ENCODE measurements at regions not wholly inside any gene's neighbourhood (a gene's known extent, or its start where the extent isn't known, plus 50 kb on each side); places are given as distances from the start of the nearest gene placed in this dataset.

GRCh38 chr14:53384073-53384472 lies 230.9 kb upstream of the DDHD1 start:
- Histone ChIP-seq H3K36me3 (ENCODE audit: control insufficient read depth, insufficient read depth, low read length) (no peaks in the 10 kb centered on the region), H3K9me3 (ENCODE audit: control insufficient read depth, insufficient read depth, low read depth, low read length) (no peaks in the 10 kb centered on the region), H3K27ac (ENCODE audit: insufficient read depth, low read length) (no peak overlapping the region), H3K9ac (ENCODE audit: insufficient read depth, low read length) (no peak overlapping the region), H3K4me1 (ENCODE audit: control insufficient read depth, extremely low read depth, insufficient read depth, low read length) (no peaks in the 10 kb centered on the region), H3K4me2 (ENCODE audit: extremely low read depth, insufficient read depth, low read length) (no peak overlapping the region), H4K20me1 (ENCODE audit: control insufficient read depth, extremely low read depth, insufficient read depth, low read length) (no peaks in the 10 kb centered on the region), H2AFZ (ENCODE audit: low read length) (no peak overlapping the region), H3K79me2 (ENCODE audit: control insufficient read depth, insufficient read depth, low read length) (no peaks in the 10 kb centered on the region), H3K27me3 (ENCODE audit: control insufficient read depth, insufficient read depth, low read length) (no peaks in the 10 kb centered on the region), H3K4me3 (replicated peaks in 1 of 4; ENCODE audit: control extremely low read depth in 1 of 4, insufficient read depth in 1 of 4, low read depth in 3 of 4, low read length in 4 of 4) (no peak overlapping the region)
- DNase-seq (ENCODE audit: low read depth in 2 of 2), result no peak
- TF ChIP-seq EZH2 (IDR thresholded peaks at IDR 0.05; ENCODE audit: low read length, missing control alignments) (no peak), CTCF (conservative IDR thresholded peaks at IDR 0.05 in 1 of 2, IDR thresholded peaks at IDR 0.05 in 1 of 2; ENCODE audit: low read depth in 1 of 2, low read length in 2 of 2) (no peak)

GRCh38 chr14:53381895-53382294 lies 228.8 kb upstream of the DDHD1 start:
- no peak overlapping the region for H3K9ac ChIP-seq (ENCODE audit: insufficient read depth, low read length)
- TF ChIP-seq EZH2 (IDR thresholded peaks at IDR 0.05; ENCODE audit: low read length, missing control alignments) (no peak), CTCF (conservative IDR thresholded peaks at IDR 0.05 in 1 of 2, IDR thresholded peaks at IDR 0.05 in 1 of 2; ENCODE audit: low read depth in 1 of 2, low read length in 2 of 2) (no peak)
- H3K4me3 ChIP-seq (replicated peaks in 1 of 4; ENCODE audit: control extremely low read depth in 1 of 4, insufficient read depth in 1 of 4, low read depth in 3 of 4, low read length in 4 of 4), result no peak overlapping the region

GRCh38 chr14:53380867-53381225 lies 227.7 kb upstream of the DDHD1 start:
- no peak overlapping the region for H3K27ac ChIP-seq (ENCODE audit: insufficient read depth, low read length)
- no peaks in the 10 kb centered on the region for H4K20me1 ChIP-seq (ENCODE audit: control insufficient read depth, extremely low read depth, insufficient read depth, low read length)
- no peak for DNase-seq (ENCODE audit: low read depth in 2 of 2)
- H3K4me3 ChIP-seq (replicated peaks in 1 of 4; ENCODE audit: control extremely low read depth in 1 of 4, insufficient read depth in 1 of 4, low read depth in 3 of 4, low read length in 4 of 4), result no peak overlapping the region
- no peaks in the 10 kb centered on the region for H3K79me2 ChIP-seq (ENCODE audit: control insufficient read depth, insufficient read depth, low read length)
- no peaks in the 10 kb centered on the region for H3K4me1 ChIP-seq (ENCODE audit: control insufficient read depth, extremely low read depth, insufficient read depth, low read length)
- H3K27me3 ChIP-seq (ENCODE audit: control insufficient read depth, insufficient read depth, low read length), result no peaks in the 10 kb centered on the region
- TF ChIP-seq CTCF (conservative IDR thresholded peaks at IDR 0.05 in 1 of 2, IDR thresholded peaks at IDR 0.05 in 1 of 2; ENCODE audit: low read depth in 1 of 2, low read length in 2 of 2), result no peak
- no peak for TF ChIP-seq EZH2 (IDR thresholded peaks at IDR 0.05; ENCODE audit: low read length, missing control alignments)
- H3K9me3 ChIP-seq (ENCODE audit: control insufficient read depth, insufficient read depth, low read depth, low read length), result no peaks in the 10 kb centered on the region
- no peaks in the 10 kb centered on the region for H3K36me3 ChIP-seq (ENCODE audit: control insufficient read depth, insufficient read depth, low read length)
- H3K4me2 ChIP-seq (ENCODE audit: extremely low read depth, insufficient read depth, low read length), result no peak overlapping the region
- H2AFZ ChIP-seq (ENCODE audit: low read length), result no peak overlapping the region
- H3K9ac ChIP-seq (ENCODE audit: insufficient read depth, low read length), result no peak overlapping the region

More at GRCh38 chr14:53381895-53382294, 228.8 kb upstream of the DDHD1 start:
- Histone ChIP-seq H3K27ac (ENCODE audit: insufficient read depth, low read length) (no peak overlapping the region), H3K36me3 (ENCODE audit: control insufficient read depth, insufficient read depth, low read length) (no peaks in the 10 kb centered on the region), H4K20me1 (ENCODE audit: control insufficient read depth, extremely low read depth, insufficient read depth, low read length) (no peaks in the 10 kb centered on the region), H3K4me1 (ENCODE audit: control insufficient read depth, extremely low read depth, insufficient read depth, low read length) (no peaks in the 10 kb centered on the region), H3K27me3 (ENCODE audit: control insufficient read depth, insufficient read depth, low read length) (no peaks in the 10 kb centered on the region), H2AFZ (ENCODE audit: low read length) (no peak overlapping the region), H3K9me3 (ENCODE audit: control insufficient read depth, insufficient read depth, low read depth, low read length) (no peaks in the 10 kb centered on the region), H3K79me2 (ENCODE audit: control insufficient read depth, insufficient read depth, low read length) (no peaks in the 10 kb centered on the region), H3K4me2 (ENCODE audit: extremely low read depth, insufficient read depth, low read length) (no peak overlapping the region)
- DNase-seq (ENCODE audit: low read depth in 2 of 2), result no peak

Measured in fibroblast of lung (primary cell).